ENCODE measurements at regions not wholly inside any gene's neighbourhood (a gene's known extent, or its start where the extent isn't known, plus 50 kb on each side); places are given as distances from the start of the nearest gene placed in this dataset.

DNA sequence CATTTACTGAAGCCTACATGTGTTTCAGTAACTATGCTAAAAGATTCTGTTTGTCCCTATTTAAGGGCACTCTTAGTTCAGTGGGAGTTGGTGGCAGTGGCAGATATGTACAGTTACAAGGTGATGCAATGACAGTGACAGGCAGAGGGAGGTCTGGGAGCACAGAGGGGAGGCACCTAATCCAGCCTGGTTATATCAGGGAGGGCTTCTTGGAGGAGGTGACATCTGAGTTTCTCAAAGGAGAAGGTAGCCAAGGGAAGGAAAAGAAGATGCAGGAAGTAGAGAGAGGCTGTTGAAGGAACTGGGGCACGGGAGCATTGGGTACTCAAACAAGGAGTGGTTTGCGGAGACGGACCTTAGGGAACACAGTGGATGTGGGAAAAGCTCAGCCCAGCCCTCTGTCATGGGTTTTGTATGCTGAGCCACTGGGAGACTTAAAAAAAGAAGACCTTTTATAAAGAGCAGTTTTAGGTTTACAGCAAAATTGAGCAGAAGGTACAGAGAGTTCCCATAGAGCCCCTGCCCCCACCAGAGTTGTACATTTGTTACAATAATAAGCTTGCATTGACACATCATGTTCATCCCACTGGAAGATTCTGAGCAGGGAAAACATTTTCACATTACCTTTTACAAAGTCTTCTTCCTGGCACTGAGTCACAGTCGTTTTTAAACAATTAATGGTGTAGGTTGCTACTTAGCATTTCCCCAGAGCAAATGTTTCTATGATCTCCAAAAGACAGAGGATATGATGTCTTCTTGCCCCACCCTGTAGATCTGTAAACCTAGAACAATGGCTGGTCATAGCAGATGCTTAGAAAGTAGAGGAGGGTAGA, 83.0 kb upstream of the TAF1B start:
- BruUV-seq (replicated peaks), result no TSS peak
- no peak for TF ChIP-seq POLR2AphosphoS5 (IDR thresholded peaks at IDR 0.05; ENCODE audit: low read depth, low read length)
- intact Hi-C loops (cut with micrococcal nuclease), result no loop called here
- no peaks in the 10 kb centered on the region for H3K36me3 ChIP-seq (ENCODE audit: control insufficient read depth in 1 of 2, insufficient read depth in 2 of 2, low read length in 2 of 2)
- ChIA-PET POLR2A (no interaction called here), RAD21 (ENCODE audit: low non-redundant PET in 1 of 2, low total read pairs in 2 of 2, uncharacterized antibody in 2 of 2, unreplicated experiment in 2 of 2) (no interaction called here), CTCF (interaction anchor here (1.0 kb wide), 1 partner anchor 10 kb away, joined by 4 read pairs; no protein-coding TSS in a partner anchor)
- H3K9ac ChIP-seq (ENCODE audit: low read length), result no peak overlapping the region
- DNase-seq (ENCODE audit: low read depth, low spot score) (no peak), ATAC-seq (no peak)
- no peaks in the 10 kb centered on the region for H3K27me3 ChIP-seq (ENCODE audit: insufficient read depth, low read length)
- H2AFZ ChIP-seq (ENCODE audit: low read depth, low read length, poor library complexity, severe bottlenecking), result no peak overlapping the region
- H3K79me2 ChIP-seq (ENCODE audit: insufficient read depth, low read length), result no peaks in the 10 kb centered on the region
- no peaks in the 10 kb centered on the region; a peak in 1 of 4 replicates for H3K4me1 ChIP-seq (ENCODE audit: control insufficient read depth in 1 of 2, insufficient read depth in 2 of 2, low read length in 2 of 2)
- H3K4me2 ChIP-seq (ENCODE audit: low read length), result no peak overlapping the region
- H3K9me3 ChIP-seq (ENCODE audit: control insufficient read depth in 1 of 2, insufficient read depth in 1 of 2, low read depth in 1 of 2, low read length in 2 of 2), result no peaks in the 10 kb centered on the region
- no peak overlapping the region for H3K4me3 ChIP-seq (replicated peaks in 1 of 2; ENCODE audit: low read depth in 1 of 2, low read length in 2 of 2)
- no peaks in the 10 kb centered on the region for H3K9me2 ChIP-seq (ENCODE audit: insufficient read depth)
- no peaks in the 10 kb centered on the region for H4K20me1 ChIP-seq (ENCODE audit: insufficient read depth)
- H3K27ac ChIP-seq (ENCODE audit: low read depth, low read length), result no peak overlapping the region

DNA sequence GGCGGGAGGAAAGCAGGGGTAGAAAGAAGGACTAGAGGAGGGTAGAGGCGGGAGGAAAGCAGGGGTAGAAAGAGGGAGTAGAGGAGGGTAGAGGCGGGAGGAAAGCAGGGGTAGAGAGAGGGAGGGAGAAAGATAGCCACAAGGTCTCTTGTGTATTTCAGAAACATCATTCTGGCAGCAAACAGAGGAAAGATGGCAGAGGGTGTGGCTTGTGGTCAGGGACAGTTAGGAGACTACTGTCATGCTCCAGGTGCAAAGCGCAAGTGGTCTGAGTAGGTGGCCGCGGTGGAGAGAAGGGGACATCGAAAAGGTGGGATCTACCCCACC, 82.4 kb upstream of the TAF1B start:
- no peaks in the 10 kb centered on the region for H3K36me3 ChIP-seq (ENCODE audit: control insufficient read depth in 1 of 2, insufficient read depth in 2 of 2, low read length in 2 of 2)
- ATAC-seq (no peak), DNase-seq (ENCODE audit: low read depth, low spot score) (no peak)
- no peak for TF ChIP-seq ELF1 (IDR thresholded peaks at IDR 0.05; ENCODE audit: borderline replicate concordance, low read depth)
- TF ChIP-seq SIN3A (IDR thresholded peaks at IDR 0.05; ENCODE audit: low read depth), result no peak
- no peak for TF ChIP-seq POLR2AphosphoS5 (IDR thresholded peaks at IDR 0.05; ENCODE audit: low read depth, low read length)
- TF ChIP-seq EZH2 (IDR thresholded peaks at IDR 0.05), result no peak
- no peak for TF ChIP-seq JUND (IDR thresholded peaks at IDR 0.05)
- no peak for TF ChIP-seq ZNF274 (IDR thresholded peaks at IDR 0.05; ENCODE audit: low read depth, low read length)
- no peak for TF ChIP-seq ZFX (IDR thresholded peaks at IDR 0.05)
- TF ChIP-seq YY1 (IDR thresholded peaks at IDR 0.05; ENCODE audit: extremely low read depth, insufficient replicate concordance, low read depth, low read length), result no peak
- no peak for TF ChIP-seq EZH2phosphoT487 (IDR thresholded peaks at IDR 0.05; ENCODE audit: borderline replicate concordance)
- TF ChIP-seq, protein P1, sequence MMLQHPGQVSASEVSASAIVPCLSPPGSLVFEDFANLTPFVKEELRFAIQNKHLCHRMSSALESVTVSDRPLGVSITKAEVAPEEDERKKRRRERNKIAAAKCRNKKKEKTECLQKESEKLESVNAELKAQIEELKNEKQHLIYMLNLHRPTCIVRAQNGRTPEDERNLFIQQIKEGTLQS (IDR thresholded peaks at IDR 0.05), result no peak
- no peak for TF ChIP-seq EGR1 (IDR thresholded peaks at IDR 0.05; ENCODE audit: low read depth)
- TF ChIP-seq, protein P2, sequence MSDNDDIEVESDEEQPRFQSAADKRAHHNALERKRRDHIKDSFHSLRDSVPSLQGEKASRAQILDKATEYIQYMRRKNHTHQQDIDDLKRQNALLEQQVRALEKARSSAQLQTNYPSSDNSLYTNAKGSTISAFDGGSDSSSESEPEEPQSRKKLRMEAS (IDR thresholded peaks at IDR 0.05), result no peak
- no peak for TF ChIP-seq RAD21 (IDR thresholded peaks at IDR 0.05; ENCODE audit: low read depth)
- TF ChIP-seq, protein P3, sequence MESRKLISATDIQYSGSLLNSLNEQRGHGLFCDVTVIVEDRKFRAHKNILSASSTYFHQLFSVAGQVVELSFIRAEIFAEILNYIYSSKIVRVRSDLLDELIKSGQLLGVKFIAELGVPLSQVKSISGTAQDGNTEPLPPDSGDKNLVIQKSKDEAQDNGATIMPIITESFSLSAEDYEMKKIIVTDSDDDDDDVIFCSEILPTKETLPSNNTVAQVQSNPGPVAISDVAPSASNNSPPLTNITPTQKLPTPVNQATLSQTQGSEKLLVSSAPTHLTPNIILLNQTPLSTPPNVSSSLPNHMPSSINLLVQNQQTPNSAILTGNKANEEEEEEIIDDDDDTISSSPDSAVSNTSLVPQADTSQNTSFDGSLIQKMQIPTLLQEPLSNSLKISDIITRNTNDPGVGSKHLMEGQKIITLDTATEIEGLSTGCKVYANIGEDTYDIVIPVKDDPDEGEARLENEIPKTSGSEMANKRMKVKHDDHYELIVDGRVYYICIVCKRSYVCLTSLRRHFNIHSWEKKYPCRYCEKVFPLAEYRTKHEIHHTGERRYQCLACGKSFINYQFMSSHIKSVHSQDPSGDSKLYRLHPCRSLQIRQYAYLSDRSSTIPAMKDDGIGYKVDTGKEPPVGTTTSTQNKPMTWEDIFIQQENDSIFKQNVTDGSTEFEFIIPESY (IDR thresholded peaks at IDR 0.05; ENCODE audit: extremely low read depth, insufficient replicate concordance, low read length), result no peak
- no peak for TF ChIP-seq SRF (IDR thresholded peaks at IDR 0.05; ENCODE audit: low read depth)
- no peak overlapping the region for H3K4me2 ChIP-seq (ENCODE audit: low read length)
- ChIA-PET CTCF (interaction anchor here (1.0 to 1.3 kb wide), 2 partner anchors 9 to 10 kb away, joined by 4 to 5 read pairs; no protein-coding TSS in a partner anchor), POLR2A (no interaction called here), RAD21 (ENCODE audit: low non-redundant PET in 1 of 2, low total read pairs in 2 of 2, uncharacterized antibody in 2 of 2, unreplicated experiment in 2 of 2) (no interaction called here)
- no peaks in the 10 kb centered on the region for H3K9me3 ChIP-seq (ENCODE audit: control insufficient read depth in 1 of 2, insufficient read depth in 1 of 2, low read depth in 1 of 2, low read length in 2 of 2)
- no peak overlapping the region for H3K9ac ChIP-seq (ENCODE audit: low read length)
- no peak overlapping the region for H2AFZ ChIP-seq (ENCODE audit: low read depth, low read length, poor library complexity, severe bottlenecking)
- intact Hi-C loops (cut with micrococcal nuclease), result no loop called here
- no peaks in the 10 kb centered on the region; a peak in 1 of 4 replicates for H3K4me1 ChIP-seq (ENCODE audit: control insufficient read depth in 1 of 2, insufficient read depth in 2 of 2, low read length in 2 of 2)
- H3K4me3 ChIP-seq (replicated peaks in 1 of 2; ENCODE audit: low read depth in 1 of 2, low read length in 2 of 2), result no peak overlapping the region
- no TSS peak for BruUV-seq (replicated peaks)
- no peaks in the 10 kb centered on the region for H3K9me2 ChIP-seq (ENCODE audit: insufficient read depth)
- H3K79me2 ChIP-seq (ENCODE audit: insufficient read depth, low read length), result no peaks in the 10 kb centered on the region
- H4K20me1 ChIP-seq (ENCODE audit: insufficient read depth), result no peaks in the 10 kb centered on the region
- no peak overlapping the region for H3K27ac ChIP-seq (ENCODE audit: low read depth, low read length)
- no peaks in the 10 kb centered on the region for H3K27me3 ChIP-seq (ENCODE audit: insufficient read depth, low read length)

All from HCT116 (cell line).